GM12892 (cell line): ENCODE measurements at regions not wholly inside any gene's neighbourhood (a gene's known extent, or its start where the extent isn't known, plus 50 kb on each side); places are given as distances from the start of the nearest gene placed in this dataset.
A peak's percentile ranks its signal among the peaks of the same experiment; 100 is the strongest.

ENCODE experiments used
- DNase-seq: peaks from one replicate; pipeline ENCODE4 v3.0.0; 2011; ENCODE audit not compliant: insufficient read length
- FAIRE-seq: peaks from 2 replicates; lab custom pipeline; 2011; peaks lifted over from hg19 to GRCh38; lab: Jason Lieb, UNC
- POLR2A ChIP-seq: IDR thresholded peaks from 2 replicates; pipeline ENCODE4 v1.6.1; 2011; ENCODE audit warnings: low read depth, low read length, control low read depth
- POLR2AphosphoS5 ChIP-seq: IDR thresholded peaks from 2 replicates; pipeline ENCODE4 v1.6.1; 2011; ENCODE audit warnings: low read depth, low read length, control low read depth
- TAF1 ChIP-seq: IDR thresholded peaks from 2 replicates; pipeline ENCODE4 v1.6.1; 2011; ENCODE audit warnings: low read depth, mild to moderate bottlenecking, control low read depth, low read length, borderline replicate concordance

DNA sequence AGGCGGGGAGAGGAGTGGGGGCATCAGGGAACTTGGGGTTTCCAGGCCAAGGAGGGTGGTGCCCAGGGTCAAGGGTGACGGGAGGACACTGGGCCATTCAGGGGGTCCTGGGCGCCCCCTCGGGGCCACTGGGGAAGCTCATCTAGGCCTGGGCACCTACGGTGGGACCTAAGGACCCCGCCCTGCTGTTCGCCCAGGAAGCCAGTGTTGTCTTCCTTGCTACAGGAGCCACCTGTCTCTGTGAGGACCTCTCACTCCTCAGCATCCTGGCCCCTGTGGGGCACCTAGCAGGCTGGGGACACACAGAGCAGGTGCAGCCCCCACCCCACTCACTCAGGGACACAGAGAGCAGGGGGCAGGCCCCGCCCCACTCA is 191.6 kb downstream of the IGLL1 start:
- TF ChIP-seq TAF1: no peak
- TF ChIP-seq POLR2AphosphoS5: no peak
- TF ChIP-seq POLR2A: no peak
- DNase-seq (no peak), FAIRE-seq (no peak)

DNA sequence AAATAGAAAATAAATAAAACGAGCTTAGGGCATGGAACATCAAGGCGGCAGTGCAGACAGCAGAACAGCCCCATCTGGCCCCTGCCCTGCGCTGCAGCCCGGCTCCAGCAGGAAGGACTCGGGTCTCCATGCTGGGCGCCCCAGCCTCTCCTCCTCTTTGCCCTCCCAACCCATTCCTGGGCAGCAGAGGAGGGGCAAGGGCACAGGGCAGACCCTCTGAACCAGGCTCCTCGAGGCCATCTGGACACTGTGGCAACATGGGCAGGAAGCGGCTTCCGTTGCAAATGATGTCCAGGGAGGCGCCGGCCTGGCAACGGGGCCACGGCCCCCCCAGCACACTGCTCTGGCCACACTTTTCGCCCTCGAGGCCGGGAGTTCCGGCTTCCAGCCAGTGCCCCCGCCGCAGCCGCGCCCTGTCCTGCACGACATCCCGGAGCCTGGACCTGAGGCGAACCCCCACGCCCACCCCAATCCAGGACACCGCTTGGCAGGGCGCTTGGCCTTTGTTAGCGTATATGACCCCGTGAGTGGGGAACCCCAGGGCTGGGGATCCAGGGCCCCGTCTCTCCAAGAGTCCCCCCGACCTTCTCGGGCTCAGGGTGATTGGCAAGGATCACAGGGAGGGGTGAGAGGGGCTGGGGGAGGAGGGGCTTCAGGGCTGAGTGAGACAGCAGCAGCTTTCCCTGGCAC is 192.1 kb downstream of the IGLL1 start:
- DNase-seq: no peak
- no peak for FAIRE-seq
- no peak for TF ChIP-seq POLR2AphosphoS5
- no peak for TF ChIP-seq TAF1
- no peak for TF ChIP-seq POLR2A

DNA sequence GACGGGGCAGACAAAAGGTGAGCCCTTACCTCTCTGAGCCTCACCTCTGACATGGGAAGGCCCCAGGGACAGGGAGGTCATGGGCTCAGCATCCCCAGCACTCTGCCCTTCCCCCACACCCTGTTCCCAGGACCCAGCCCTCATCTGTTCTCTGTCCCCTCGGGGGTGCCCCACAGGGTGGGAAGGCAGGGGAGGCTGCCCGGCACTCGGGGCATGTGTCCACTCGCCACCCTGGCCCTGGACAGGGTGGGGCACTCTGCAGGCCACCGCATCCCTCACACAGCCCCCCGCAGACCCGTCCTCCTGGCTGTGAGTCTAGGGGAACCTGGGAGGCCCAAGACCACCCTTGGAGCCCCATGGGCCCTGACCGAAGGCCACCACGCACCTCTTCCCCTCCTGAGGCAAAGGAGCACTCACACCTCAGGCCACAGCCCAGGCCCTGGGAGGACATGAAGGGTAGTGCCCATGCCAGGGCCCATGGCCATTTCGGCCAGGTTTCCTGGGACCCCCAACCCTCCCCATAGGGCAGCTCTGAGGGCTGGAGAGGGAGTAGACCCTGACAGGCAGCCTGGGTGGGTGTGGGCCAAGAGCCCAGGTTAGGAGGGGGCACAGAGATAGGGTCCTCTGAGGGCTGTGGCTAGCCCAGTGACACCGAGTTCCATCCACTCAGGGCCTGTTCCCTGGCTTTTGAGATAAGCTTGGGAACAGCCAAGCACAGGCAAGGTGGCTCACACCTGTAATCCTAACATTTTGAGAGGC is 193.1 kb downstream of the IGLL1 start:
- TF ChIP-seq TAF1: no peak
- no peak for DNase-seq
- no peak for FAIRE-seq

DNA sequence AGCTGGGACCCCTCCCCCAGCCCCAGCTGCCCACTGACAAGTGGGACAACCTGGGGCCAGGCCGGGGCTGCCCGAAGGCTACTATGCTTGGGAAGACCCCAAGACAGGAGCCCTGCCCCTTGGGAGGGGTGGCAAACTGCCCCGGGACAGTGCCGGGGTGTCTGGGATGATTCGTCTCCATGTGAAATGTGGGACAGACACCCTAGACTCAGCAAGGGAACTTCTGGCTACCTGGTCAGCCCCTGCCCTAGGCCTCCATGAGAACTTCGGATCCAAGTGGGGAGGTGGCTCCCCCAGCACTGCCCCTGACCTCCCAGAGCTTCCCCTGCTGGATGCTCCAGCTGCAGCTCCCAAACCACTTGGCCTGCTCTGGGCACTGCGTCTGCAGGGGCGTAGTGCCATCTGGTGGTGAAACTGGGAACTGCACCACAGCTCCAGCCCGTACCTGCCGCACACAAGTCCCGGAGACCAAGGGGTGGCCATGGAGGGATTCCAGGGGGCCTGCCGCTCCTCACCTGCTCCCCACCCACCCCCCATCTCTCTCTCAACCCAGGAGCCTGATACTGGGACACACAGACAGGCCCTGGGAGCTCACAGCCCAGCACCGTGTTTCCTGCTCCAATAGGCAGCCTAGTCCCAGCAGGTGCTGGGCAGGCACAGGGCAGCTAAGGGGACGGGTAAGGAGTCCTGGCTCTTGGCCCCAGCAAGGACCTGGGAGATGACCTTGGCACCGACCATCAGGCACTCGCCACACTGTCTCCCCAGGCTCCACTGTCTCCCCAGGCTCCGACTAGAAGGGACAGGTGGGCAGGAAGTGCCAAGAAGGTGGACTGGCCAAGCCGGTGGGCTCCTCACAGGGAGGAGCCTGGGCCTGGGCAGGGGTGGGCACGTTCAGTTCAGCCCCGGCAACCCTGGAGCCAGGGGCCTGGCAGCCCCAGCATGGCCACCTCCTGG is 194.1 kb downstream of the IGLL1 start:
- no peak for TF ChIP-seq POLR2A
- no peak for TF ChIP-seq POLR2AphosphoS5
- TF ChIP-seq TAF1: no peak
- DNase-seq (peak; percentile 98), FAIRE-seq (peak; percentile 98)

- DNase-seq: no peak
- no peak for TF ChIP-seq POLR2AphosphoS5
- TF ChIP-seq TAF1: no peak
- TF ChIP-seq POLR2A: no peak
- no peak for FAIRE-seq
Measured at GRCh38 chr22:23384923-23385677, 195.0 kb downstream of the IGLL1 start.

GRCh38 chr22:23384431-23384830 is 195.7 kb downstream of the IGLL1 start:
- DNase-seq (no peak), FAIRE-seq (no peak)
- TF ChIP-seq TAF1 (no peak), POLR2AphosphoS5 (no peak), POLR2A (no peak)

DNA sequence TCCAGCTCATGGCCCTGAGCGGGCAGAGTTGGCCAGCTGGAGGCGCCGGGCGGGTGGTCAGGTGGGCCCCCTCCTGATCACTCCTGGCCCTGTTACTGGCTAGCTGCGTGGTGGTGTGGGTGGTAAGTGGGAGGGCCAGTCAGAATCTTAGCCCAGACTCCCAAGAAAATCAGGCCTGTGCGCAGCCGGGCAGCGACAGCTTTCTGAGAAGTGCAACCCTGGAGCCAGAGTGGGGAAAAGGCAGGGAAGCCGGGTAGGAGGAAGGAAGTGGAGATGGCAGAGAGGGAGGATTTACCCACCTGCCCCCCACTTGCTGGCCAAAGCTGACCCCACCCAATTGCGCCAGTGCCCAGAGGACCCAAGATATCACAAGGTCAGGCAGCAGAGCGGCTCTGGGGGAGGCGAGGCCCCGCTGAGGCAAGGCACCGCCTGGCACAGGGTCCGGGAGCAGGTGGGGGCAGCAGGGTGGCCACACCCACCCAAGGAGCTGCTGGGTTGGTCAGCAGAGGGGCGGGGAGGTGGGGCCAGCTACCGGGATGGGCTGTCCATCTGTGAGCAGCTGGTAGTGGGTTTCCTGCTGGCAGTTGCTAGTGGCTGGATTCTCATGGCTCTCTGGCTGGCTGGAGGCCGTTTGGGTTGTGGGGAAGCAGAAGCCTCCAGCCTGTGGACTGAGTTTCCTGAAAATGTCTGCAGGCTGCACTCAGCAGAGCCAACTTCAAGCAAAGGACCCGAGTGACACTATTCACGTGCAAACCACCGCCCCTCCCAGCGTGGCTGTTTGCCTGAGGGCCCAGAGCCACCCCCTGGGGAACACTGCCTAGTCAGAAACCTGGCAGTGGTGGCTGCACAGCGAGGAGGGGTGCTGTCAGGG is 196.4 kb downstream of the IGLL1 start:
- TF ChIP-seq POLR2AphosphoS5 (no peak), TAF1 (no peak), POLR2A (no peak)
- no peak for FAIRE-seq
- no peak for DNase-seq

DNA sequence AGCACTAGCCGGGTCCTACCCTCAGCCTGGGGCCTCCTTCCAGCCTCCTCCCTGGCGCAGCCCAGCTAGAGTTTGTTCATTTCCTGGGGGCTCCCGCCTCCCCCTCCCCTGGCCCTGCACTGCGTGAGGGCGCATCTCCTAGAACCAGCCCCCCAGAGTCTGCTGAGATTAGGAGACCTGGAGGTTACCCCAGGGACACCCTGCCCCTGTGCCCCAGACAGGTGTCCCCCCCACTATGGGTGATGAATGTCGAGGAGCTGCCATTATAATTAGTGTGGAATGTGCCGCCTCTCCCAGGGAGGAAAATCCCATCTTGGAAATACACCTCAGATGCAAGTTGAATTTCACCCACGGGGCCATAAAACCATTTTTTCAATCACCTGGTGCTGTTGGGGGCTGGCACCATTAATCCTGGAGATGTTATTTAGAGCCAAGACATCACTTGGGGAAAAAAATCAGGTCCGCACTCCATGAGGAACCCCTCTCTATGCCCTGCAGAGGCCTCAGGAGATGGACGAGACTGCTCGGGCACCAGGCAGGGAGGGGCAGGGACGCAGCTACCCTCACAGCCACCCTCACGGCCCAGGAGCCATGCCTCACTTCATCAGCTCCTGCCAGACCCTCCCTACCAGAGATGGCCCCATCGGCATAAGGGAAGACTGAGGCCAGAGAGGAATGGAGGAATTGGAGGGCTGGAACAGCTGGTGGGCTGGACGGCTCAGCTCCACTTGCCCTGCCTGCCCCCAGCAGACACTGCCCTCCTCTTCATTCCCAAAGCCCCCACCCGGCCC is 197.5 kb downstream of the IGLL1 start:
- no peak for TF ChIP-seq POLR2AphosphoS5
- TF ChIP-seq TAF1: no peak
- TF ChIP-seq POLR2A: no peak
- FAIRE-seq (no peak), DNase-seq (no peak)

GRCh38 chr22:23381661-23382427 is 198.2 kb downstream of the IGLL1 start:
- no peak for TF ChIP-seq POLR2A
- TF ChIP-seq TAF1: no peak
- TF ChIP-seq POLR2AphosphoS5: no peak
- FAIRE-seq (no peak), DNase-seq (no peak)
